PC-9 (cell line): ENCODE measurements at regions not wholly inside any gene's neighbourhood (a gene's known extent, or its start where the extent isn't known, plus 50 kb on each side); places are given as distances from the start of the nearest gene placed in this dataset.

Source experiments
- CTCF ChIP-seq: fragments of 200-600 bp; sonication (generic); conservative IDR thresholded peaks from 2 replicates; pipeline ENCODE4 v1.6.1; 2017; ENCODE audit warnings: mixed run types, antibody characterized with exemption, mild to moderate bottlenecking, moderate library complexity
- EZH2 ChIP-seq: fragments of 200-600 bp; sonication (generic); IDR thresholded peaks from 2 replicates; pipeline ENCODE4 v1.8.0; 2017; ENCODE audit warnings: antibody characterized with exemption, low read depth

GRCh38 chr4:111847296-111848008 is 297.8 kb upstream of the FAM241A start:
- TF ChIP-seq CTCF (peak; percentile 43; the same call in 1 of the 2 replicates), EZH2 (no peak)
